DMS114 treated with DMSO at 0.1 percent for 48 hours (cell line): ENCODE measurements at regions not wholly inside any gene's neighbourhood (a gene's known extent, or its start where the extent isn't known, plus 50 kb on each side); places are given as distances from the start of the nearest gene placed in this dataset.
"Not testable (repeated sequence)": the region's sequence is repeated elsewhere in the genome, so short reads cannot be mapped to it uniquely, and the experiment has no call there.

Source experiments
- DNase-seq: peaks from one replicate; lab custom pipeline; 2025; ENCODE audit not compliant: unreplicated experiment; lab: John Stamatoyannopoulos, UW

DNA sequence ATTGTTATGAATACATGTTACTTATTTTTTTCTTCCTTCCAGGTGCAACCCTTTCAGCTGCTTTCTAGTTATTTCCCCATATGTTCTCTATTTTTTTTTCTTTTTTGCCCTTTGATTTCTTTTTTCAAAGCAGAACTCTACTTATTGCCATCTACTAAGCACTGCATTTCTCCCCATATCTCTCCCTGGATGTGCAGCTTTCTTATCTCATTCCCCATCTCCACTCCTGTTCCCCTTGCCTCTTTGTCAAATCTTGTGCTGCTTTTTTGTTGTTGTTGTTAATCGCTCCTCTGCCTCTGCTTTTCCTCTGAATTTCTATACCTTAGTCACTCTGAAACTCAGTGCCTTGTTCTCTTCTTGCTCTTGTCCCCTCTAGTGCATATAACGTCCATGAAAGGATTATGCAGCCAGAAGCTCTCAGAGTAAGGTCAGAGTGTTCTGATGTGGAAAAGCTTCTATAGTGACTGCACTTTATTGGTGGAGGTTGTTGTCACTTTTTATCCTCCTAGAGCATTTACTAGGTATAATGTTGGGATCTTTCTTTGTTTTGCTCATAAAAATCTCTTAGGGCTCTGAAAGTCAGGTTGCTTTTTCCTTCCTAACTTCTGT lies 51.1 kb upstream of the JADE1 start:
- DNase-seq, result no peak

- no peak for DNase-seq
Observed at GRCh38 chr4:128757712-128758111, 51.8 kb upstream of the JADE1 start.

GRCh38 chr4:128751354-128751753 lies 58.1 kb upstream of the JADE1 start:
- no peak for DNase-seq

DNA sequence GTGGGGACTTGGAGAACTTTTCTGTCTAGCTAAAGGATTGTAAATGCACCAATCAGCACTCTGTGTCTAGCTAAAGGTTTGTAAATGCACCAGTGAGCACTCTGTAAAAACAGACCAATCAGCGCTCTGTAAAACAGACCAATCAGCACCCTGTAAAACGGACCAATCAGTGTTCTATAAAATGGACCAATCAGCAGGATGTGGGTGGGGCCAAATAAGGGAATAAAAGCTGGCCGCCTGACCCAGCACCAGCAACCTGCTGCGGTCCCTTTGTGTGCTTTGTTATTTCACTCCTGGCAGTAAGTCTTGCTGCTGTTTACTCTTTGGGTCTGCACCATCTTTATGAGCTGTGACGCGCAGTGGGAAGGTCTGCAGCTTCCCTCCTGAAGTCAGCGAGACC lies 67.8 kb upstream of the JADE1 start:
- DNase-seq, result not testable (repeated sequence)

GRCh38 chr4:128737098-128737513 lies 72.4 kb upstream of the JADE1 start:
- no peak for DNase-seq

GRCh38 chr4:128735714-128736113 lies 73.8 kb upstream of the JADE1 start:
- no peak for DNase-seq

DNA sequence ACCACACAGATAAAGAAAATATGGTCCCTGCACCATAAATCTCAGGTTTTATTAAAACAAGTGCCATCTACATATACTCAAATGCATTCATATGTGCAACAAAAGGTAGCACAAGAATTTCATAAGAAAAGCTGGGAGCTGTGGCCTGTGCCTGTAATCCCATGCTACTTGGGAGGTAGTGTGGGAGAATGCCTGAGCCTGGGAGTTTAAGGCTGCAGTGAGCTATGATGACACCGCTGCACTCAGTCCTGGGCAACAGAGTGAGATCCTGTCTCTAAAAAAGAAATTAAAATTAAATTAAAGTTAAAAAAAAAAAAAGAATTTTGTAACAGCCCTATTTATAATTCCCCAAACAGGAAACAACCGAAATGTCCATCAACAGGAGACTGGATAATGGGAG lies 81.3 kb upstream of the JADE1 start:
- no peak for DNase-seq

GRCh38 chr4:128727658-128728057 lies 81.8 kb upstream of the JADE1 start:
- DNase-seq, result no peak

DNA sequence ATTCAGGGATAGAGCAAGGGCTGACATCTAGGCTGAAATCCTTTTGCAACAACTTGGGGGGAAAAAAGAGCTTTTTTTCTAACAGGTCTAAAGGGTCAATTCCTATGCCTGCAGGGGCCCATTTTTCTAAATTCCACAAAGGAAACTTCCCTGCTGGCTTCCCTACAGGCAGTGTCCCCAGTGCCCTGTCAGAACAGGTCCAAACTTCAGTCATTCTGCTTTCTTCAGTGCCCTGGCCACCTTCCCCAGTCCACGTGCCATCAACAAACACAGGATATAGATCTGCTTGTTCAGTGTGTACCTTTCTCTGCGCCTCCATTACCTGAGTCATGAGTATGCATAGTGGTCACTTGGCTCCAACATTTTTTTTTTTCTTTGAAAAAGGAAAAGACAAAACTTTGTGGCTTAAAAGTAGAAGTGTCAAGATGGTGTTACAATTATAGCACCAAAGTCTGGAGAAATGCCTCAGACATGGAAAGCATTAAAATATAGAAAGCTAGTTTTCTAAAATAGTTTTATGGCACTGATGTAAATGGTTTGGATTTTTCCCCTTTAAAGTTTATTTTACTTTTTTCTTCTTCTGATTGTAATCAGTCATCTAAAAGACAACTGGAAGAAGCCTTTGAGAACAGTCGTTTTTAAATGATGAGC lies 84.0 kb upstream of the JADE1 start:
- DNase-seq, result no peak

DNA sequence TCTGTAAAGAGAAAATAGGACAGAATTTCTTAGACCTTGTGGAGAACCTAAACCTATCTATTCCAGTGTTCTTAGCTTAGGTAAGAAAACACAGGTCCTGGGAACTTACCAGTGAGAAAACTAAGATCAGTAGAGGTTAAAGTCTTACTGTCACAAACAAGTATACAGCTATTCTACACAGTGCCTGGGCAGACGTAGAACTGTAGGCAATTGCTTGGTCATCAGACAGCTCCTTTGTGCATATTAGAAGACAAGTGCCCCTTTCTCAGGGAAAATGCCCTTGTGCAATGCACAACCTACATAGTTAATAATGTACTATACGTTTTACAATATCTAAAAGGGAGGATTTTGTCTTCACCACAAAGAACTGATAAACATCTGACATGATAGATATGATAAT lies 86.6 kb upstream of the JADE1 start:
- no peak for DNase-seq

DNA sequence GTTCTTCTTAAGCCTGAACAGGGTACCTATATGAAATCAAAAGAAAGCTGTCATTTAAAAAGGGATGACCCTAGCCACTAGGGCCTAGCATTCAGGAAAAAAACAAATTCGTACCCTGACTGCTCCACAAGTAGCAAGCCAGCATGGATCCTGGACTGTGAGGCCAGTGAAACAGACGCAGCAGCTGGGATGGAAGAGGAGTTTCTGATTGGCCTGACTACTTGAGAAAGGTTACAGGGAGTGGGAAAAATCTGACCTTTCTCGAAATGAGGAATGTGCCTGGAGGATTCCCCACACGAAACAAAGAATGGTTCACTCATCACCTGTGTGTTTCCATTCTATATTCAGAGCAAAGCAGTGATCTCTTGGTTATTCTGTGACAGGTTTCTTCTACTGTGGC lies 87.6 kb upstream of the JADE1 start:
- no peak for DNase-seq

DNA sequence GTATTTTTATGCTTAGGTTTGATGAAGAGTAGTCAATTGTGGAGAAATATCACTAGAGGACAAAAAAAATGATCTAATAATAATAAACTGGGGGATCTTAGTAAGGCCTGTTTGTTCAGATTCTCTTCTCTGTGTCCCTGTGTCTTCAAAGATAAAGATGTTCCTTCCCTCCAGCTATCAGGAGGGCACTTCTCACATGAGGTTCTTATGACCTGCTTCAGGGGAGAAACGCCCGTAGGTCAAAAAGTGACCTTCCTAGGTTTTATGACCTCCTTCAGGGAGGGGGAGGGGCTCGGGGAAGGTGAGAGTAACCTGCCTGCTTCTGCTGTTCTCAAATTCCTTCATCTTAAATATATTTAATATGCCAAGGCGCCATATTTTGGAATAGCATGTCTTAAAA lies 89.2 kb upstream of the JADE1 start:
- DNase-seq, result no peak

DNA sequence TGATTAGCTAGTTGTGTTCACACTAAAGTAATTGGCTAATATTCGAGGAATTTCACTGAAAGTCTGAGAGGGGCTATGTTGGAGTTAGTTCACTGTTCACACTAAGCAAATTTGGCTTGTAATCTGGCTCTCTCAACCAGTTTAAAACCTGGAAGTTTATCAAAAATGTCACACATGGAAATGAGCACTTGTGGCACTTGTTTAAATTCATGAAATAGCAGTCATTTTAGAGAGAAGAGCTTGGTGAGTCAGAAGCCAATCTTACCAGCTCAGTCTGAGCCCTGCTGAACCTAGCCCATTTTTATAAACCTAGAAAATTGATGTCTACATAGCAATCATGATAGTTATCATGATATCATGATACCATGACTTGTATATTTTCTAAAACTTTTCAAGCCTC lies 90.7 kb upstream of the JADE1 start:
- no peak for DNase-seq

DNA sequence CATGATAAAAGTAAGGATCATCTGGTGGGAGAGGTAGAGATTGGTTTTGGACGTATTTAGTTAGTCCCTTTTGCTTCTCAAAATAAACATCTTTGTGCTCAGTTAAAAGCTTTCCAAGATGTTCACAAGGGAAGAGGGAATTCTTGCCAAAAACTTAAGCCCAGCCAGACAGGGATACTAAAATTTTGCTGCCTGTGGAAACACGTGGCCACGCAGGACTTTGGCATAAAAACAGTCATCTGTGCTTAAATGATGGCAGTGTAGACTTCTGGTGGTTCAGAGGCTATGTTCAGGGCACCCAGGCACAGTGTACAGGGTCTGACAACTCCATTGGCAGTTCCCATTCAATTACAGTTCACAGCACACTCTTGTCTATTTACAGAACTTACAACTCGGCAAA lies 93.2 kb upstream of the JADE1 start:
- no peak for DNase-seq

- no peak for DNase-seq
Observed at GRCh38 chr4:128715616-128716015, 93.9 kb upstream of the JADE1 start.

GRCh38 chr4:128711361-128711760 lies 98.1 kb upstream of the JADE1 start:
- DNase-seq, result no peak

GRCh38 chr4:128709268-128709667 lies 100.2 kb upstream of the JADE1 start:
- DNase-seq, result no peak

- no peak for DNase-seq
Observed at GRCh38 chr4:128707864-128708263, 101.6 kb upstream of the JADE1 start.

DNA sequence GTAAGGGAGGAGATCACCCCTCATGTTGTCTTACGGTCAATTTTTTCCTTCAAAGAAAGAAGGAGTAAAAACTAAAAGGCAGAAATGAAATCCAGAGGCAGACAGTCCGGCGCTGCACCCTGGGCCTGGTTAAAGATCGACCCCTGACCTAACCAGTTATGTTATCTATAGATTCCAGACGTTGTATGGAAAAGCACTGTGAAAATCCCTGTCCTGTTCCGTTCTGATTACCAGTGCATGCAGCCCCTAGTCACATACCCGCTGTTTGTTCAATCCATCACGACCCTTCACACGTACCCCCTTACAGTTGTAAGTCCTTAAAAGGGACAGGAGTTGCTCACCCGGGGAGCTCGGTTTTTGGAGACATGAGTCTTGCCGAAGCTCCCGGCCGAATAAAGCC lies 105.6 kb upstream of the JADE1 start:
- no peak for DNase-seq

DNA sequence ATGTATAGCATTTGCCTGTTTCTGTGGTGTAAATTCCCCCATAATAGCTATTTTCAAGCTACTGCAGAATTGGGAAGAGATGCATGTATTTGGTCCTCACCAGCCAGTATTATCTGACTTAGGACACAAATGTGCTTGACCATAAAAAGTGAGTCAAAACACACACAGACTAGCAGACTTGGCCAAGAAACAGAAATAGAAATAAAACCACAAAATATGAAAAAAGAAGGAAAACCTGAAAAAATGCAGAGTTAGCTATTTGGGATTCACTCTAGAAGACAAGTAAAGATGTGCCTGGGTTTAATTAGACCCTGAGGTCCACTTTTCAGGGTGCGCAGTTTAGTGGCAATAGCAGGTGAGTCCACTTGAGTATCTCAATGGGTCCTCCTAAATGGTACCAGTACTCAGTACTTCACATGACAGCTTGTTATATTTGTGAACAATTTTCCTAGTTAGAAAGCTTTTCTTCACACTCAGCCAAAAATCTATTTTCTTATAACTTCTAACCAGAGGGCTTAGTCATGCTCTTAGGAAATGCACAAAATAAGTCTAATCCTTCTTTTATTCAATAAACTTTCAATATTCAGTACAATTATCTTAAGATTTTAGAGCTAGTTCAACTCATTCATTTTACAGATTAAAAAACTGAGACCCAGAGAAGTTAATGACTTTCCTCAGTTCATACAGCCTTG lies 108.7 kb upstream of the JADE1 start:
- DNase-seq, result no peak

DNA sequence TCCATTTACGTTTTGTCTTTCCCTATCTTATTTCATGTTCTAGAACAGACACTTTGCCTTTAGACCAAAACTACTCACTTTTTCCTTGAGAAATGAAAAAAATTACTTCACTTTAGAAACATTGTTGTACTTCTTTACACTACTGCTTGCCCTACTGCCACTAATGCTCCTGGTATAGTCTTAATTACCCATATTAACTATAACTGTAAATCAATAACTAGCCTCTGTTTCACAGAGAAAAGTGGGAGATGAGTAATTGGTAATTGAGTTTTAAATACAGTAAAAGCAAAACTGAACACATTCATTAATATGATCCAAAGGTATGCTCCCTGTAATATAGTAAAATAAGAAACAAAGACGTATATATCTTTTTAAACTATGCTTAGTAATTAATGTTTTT lies 111.1 kb upstream of the JADE1 start:
- DNase-seq, result no peak

GRCh38 chr4:128697323-128697722 lies 112.2 kb upstream of the JADE1 start:
- no peak for DNase-seq

GRCh38 chr4:128690011-128690410 lies 119.5 kb upstream of the JADE1 start:
- no peak for DNase-seq
